Naive thymus-derived CD4-positive, alpha-beta T cell (primary cell): ENCODE measurements at regions not wholly inside any gene's neighbourhood (a gene's known extent, or its start where the extent isn't known, plus 50 kb on each side); places are given as distances from the start of the nearest gene placed in this dataset.

Source experiments
- ATAC-seq: fragments of 150-1000 bp; cut with Tn5 transposase; 2 replicates; pipeline ENCODE4 v1.10.0; 2021; ENCODE audit warnings: mild to moderate bottlenecking, moderate library complexity
- CTCF ChIA-PET: fragments of 350-600 bp; sonication (Branson Sonifier 250); formaldehyde crosslinking; loops from one replicate; lab custom pipeline; 2021; ENCODE audit warnings: antibody characterized with exemption; lab: Charles Lee
- POLR2A ChIA-PET: fragments of 350-600 bp; sonication (Branson Sonifier 250); formaldehyde crosslinking; loops from one replicate; lab custom pipeline; 2021; ENCODE audit warnings: antibody characterized with exemption, inconsistent platforms; lab: Charles Lee
- DNase-seq, 9 donors: peaks; one replicate each; pipeline versions ENCODE4 v3.0.0 to v3.0.0-alpha.2; 2020 to 2022; ENCODE audit warnings: mixed read lengths in 1 of 9
- H3K27ac ChIP-seq: one replicate; pipeline ENCODE4 v1.7.0; 2013; ENCODE audit warnings: mild to moderate bottlenecking, low read depth, low read length, moderate library complexity
- H3K27me3 ChIP-seq, 2 donors: one replicate each; pipeline ENCODE4 v1.7.0; 2013; ENCODE audit warnings: low read length in 2 of 2, mild to moderate bottlenecking in 2 of 2, moderate library complexity in 2 of 2; ENCODE audit not compliant: control insufficient read depth in 2 of 2, insufficient read depth in 2 of 2
- H3K36me3 ChIP-seq, 3 experiments: 1 replicate in 2 of 3; 2 replicates in 1 of 3; pipeline ENCODE4 v1.7.0; 2013; ENCODE audit warnings: low read length in 3 of 3, mild to moderate bottlenecking in 3 of 3, moderate library complexity in 1 of 3; ENCODE audit not compliant: insufficient read depth in 3 of 3, control insufficient read depth in 2 of 3
- H3K4me1 ChIP-seq, 2 donors: one replicate each; pipeline ENCODE4 v1.7.0; 2013; ENCODE audit warnings: low read length in 2 of 2, mild to moderate bottlenecking in 2 of 2, moderate library complexity in 1 of 2; ENCODE audit not compliant: control insufficient read depth in 2 of 2, insufficient read depth in 2 of 2
- H3K4me3 ChIP-seq: 2 replicates; pipeline ENCODE4 v1.7.0; 2013; ENCODE audit warnings: mild to moderate bottlenecking, low read length
- H3K9me3 ChIP-seq, 3 experiments: 1 replicate in 2 of 3; 2 replicates in 1 of 3; pipeline ENCODE4 v1.7.0; 2013; ENCODE audit warnings: low read length in 3 of 3; ENCODE audit not compliant: control insufficient read depth in 2 of 3
- H3K27ac Mint-ChIP-seq, 9 donors: one replicate each; pipeline ENCODE4 v1.8.0; 2020 to 2022; ENCODE audit warnings: mixed read lengths in 9 of 9, mild to moderate bottlenecking in 8 of 9, moderate library complexity in 5 of 9, inconsistent platforms in 2 of 9
- H3K27me3 Mint-ChIP-seq, 5 donors: one replicate each; pipeline ENCODE4 v1.8.0; 2021 to 2022; ENCODE audit warnings: mixed read lengths in 5 of 5, mild to moderate bottlenecking in 1 of 5
- H3K36me3 Mint-ChIP-seq, 5 donors: one replicate each; pipeline ENCODE4 v1.8.0; 2020 to 2022; ENCODE audit warnings: mixed read lengths in 5 of 5, mild to moderate bottlenecking in 3 of 5, inconsistent platforms in 1 of 5
- H3K4me1 Mint-ChIP-seq, 7 donors: one replicate each; pipeline ENCODE4 v1.8.0; 2020 to 2022; ENCODE audit warnings: mixed read lengths in 7 of 7, mild to moderate bottlenecking in 3 of 7, inconsistent platforms in 1 of 7
- H3K4me3 Mint-ChIP-seq, 10 donors: one replicate each; pipeline ENCODE4 v1.8.0; 2020 to 2022; ENCODE audit warnings: mild to moderate bottlenecking in 10 of 10, mixed read lengths in 10 of 10, moderate library complexity in 6 of 10, inconsistent platforms in 2 of 10
- H3K9me3 Mint-ChIP-seq, 11 donors: one replicate each; pipeline ENCODE4 v1.8.0; 2020 to 2022; ENCODE audit warnings: mixed read lengths in 11 of 11, mild to moderate bottlenecking in 4 of 11, inconsistent platforms in 1 of 11, moderate library complexity in 1 of 11
- intact Hi-C, 2 donors: fragments of 100-400 bp; cut with micrococcal nuclease; formaldehyde crosslinking; loops; one replicate each; pipeline ENCODE4 v1.15.1; 2023

DNA sequence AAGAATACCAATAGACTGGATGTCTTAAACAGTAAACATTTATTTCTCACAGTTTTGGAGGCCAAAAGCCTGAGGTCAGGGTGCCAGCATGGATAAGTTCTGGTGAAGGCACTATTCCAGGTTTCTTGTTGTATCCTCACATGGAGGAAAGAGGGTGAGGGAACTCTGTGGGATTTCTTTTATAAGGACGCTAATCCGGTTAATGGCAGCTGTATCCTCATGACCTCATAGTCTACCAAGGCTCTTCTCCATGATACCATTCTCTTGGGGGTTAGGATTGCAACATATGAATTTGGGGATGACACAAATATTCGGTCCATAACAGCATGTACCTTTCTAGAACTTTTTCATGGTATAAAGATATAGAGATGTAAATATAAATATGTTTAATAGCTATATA, 412.0 kb downstream of the LMO7 start:
- no peak for DNase-seq
- Mint-ChIP-seq H3K4me3 (no peak overlapping the region), H3K27me3 (peaks cover 0 to 33% (median 5%) of the 10 kb centered on the region in 5 donors), H3K9me3 (no peaks in the 10 kb centered on the region), H3K4me1 (no peaks in the 10 kb centered on the region), H3K27ac (no peak overlapping the region), H3K36me3 (no peaks in the 10 kb centered on the region)
- Histone ChIP-seq H3K27ac (no peak overlapping the region), H3K4me3 (no peak overlapping the region), H3K9me3 (no peaks in the 10 kb centered on the region), H3K27me3 (no peaks in the 10 kb centered on the region), H3K4me1 (no peaks in the 10 kb centered on the region), H3K36me3 (no peaks in the 10 kb centered on the region)
- POLR2A ChIA-PET, result no interaction called here
- ATAC-seq, result no peak
- CTCF ChIA-PET, result no interaction called here
- intact Hi-C loops, result no loop called here

DNA sequence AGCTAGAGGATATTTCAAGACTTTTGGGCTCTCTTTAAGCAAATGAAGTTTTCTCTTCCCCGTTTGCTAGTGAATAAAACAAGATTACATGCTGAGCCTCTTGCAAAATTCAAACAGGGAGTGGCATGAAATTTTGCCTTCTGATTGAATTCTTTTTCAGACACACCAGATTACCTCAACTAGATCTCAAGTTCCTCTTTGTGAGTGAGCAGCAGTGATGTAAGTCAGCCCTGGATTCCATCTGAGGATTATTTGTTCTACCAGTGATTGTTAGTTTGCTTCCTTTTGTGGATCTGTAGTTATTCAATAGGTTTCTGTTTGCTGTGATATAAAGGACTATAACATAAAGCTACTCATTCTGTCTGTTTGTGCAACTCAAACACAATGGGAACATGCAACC, 407.7 kb downstream of the LMO7 start:
- H3K36me3 ChIP-seq, result no peaks in the 10 kb centered on the region
- H3K27me3 Mint-ChIP-seq, result peaks cover 0 to 10% (median 0%) of the 10 kb centered on the region in 5 donors
- CTCF ChIA-PET, result no interaction called here
- H3K9me3 ChIP-seq, result no peaks in the 10 kb centered on the region
- no peak overlapping the region for H3K27ac Mint-ChIP-seq
- ATAC-seq (no peak), DNase-seq (no peak)
- H3K27ac ChIP-seq, result no peak overlapping the region
- H3K36me3 Mint-ChIP-seq, result no peaks in the 10 kb centered on the region
- no peaks in the 10 kb centered on the region for H3K27me3 ChIP-seq
- no peak overlapping the region for H3K4me3 ChIP-seq
- H3K4me1 Mint-ChIP-seq, result no peaks in the 10 kb centered on the region
- intact Hi-C loops, result no loop called here
- no peaks in the 10 kb centered on the region for H3K9me3 Mint-ChIP-seq
- POLR2A ChIA-PET, result no interaction called here
- no peak overlapping the region for H3K4me3 Mint-ChIP-seq
- H3K4me1 ChIP-seq, result no peaks in the 10 kb centered on the region

DNA sequence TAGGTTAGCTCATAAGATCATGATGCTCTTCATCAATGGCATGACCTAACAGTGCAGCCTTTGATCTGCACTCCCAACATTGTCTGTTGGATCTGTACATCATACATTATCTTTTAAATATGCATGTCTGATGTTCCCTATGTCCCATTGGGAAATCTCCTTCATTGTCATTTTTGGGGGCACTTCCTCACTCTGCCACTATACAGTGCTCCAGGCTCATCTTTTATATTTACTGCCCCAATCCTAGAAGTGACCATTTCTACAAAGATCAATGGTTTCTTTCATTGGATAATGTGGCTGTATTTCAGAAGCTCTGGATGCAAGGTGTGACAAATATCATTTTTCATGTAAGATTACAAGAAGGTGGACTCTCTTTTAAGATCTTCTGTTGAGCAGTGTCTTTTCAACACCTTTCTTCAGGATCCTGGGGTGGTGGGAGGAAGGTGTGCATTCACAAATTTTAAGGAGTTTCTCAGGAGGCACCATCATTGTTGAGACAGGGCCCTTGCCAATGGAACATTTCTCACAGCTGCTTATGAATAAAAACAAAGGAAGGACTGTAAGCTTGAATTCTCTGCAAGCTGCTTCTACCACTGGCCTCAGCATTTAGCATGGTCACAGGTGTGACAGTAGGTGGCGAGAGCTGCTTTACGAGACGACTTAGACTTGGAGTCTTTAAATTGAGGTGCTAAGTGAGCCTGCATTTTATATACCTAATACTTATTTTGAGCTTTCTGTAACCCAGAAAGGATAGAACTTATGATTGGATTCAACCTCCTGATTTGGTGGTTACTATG, 403.0 kb downstream of the LMO7 start:
- Mint-ChIP-seq H3K4me1 (no peaks in the 10 kb centered on the region), H3K27ac (no peak overlapping the region), H3K27me3 (peaks cover 0 to 18% (median 8%) of the 10 kb centered on the region in 5 donors), H3K36me3 (no peaks in the 10 kb centered on the region), H3K9me3 (no peaks in the 10 kb centered on the region), H3K4me3 (no peak overlapping the region)
- Histone ChIP-seq H3K4me1 (no peaks in the 10 kb centered on the region), H3K9me3 (no peaks in the 10 kb centered on the region), H3K27ac (no peak overlapping the region), H3K36me3 (no peaks in the 10 kb centered on the region), H3K4me3 (no peak overlapping the region), H3K27me3 (no peaks in the 10 kb centered on the region)
- ATAC-seq (no peak), DNase-seq (no peak)
- POLR2A ChIA-PET, result no interaction called here
- CTCF ChIA-PET, result no interaction called here
- intact Hi-C loops, result no loop called here

DNA sequence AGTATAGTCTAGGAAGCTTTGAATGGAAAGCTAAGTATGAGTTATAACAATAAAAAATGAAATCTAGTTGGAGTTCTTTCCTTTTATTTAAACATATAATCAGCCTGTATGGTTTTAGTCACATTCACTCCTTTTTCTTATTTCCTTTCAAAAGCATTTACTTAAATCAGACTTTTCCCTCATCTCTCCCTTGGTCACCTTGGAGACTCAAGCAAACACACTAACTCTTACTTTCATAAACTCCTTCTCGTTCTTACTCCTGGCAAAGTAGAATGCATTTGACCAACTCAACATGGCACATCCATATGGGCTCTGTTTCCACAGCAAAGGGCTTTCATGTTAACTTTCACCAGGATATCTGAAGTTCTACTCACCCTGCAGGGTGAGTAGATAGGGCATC, 400.0 kb downstream of the LMO7 start:
- no peaks in the 10 kb centered on the region for H3K4me1 Mint-ChIP-seq
- intact Hi-C loops, result no loop called here
- no peaks in the 10 kb centered on the region for H3K27me3 ChIP-seq

DNA sequence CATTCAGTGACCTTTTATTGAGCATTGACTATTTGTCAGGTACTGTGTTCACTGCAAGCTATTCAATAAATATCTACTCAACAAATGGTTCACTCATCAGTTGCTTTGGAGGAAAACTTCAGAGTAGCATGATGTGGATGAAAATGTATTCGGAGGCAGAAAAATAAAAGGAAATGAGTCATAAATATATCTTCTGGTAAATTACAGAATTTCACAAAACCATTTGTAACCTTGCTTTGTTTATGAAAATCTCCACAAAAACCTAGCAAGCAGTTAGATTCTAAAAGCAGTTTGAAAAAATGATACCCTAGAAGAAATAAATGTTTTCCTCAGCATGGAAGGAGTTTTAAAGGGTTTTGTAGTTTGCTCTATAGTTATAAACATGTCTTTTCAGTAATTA, 399.6 kb downstream of the LMO7 start:
- ATAC-seq (no peak), DNase-seq (no peak)
- no peaks in the 10 kb centered on the region for H3K4me1 Mint-ChIP-seq
- H3K4me3 ChIP-seq, result no peak overlapping the region
- H3K27me3 Mint-ChIP-seq, result peaks cover 3 to 36% (median 12%) of the 10 kb centered on the region in 5 donors
- H3K9me3 Mint-ChIP-seq, result peaks cover 0 to 3% (median 0%) of the 10 kb centered on the region in 11 donors
- no peaks in the 10 kb centered on the region for H3K4me1 ChIP-seq
- peaks cover 0 to 4% (median 0%) of the 10 kb centered on the region in 5 donors for H3K36me3 Mint-ChIP-seq
- H3K4me3 Mint-ChIP-seq, result no peak overlapping the region
- no peaks in the 10 kb centered on the region for H3K9me3 ChIP-seq
- no peaks in the 10 kb centered on the region for H3K36me3 ChIP-seq
- H3K27ac Mint-ChIP-seq, result no peak overlapping the region
- CTCF ChIA-PET, result no interaction called here
- no peak overlapping the region for H3K27ac ChIP-seq
- intact Hi-C loops, result no loop called here
- POLR2A ChIA-PET, result no interaction called here
- no peaks in the 10 kb centered on the region for H3K27me3 ChIP-seq

More for the DNA sequence above, 400.0 kb downstream of the LMO7 start:
- CTCF ChIA-PET, result no interaction called here
- POLR2A ChIA-PET, result no interaction called here
- Histone ChIP-seq H3K27ac (no peak overlapping the region), H3K4me3 (no peak overlapping the region), H3K36me3 (no peaks in the 10 kb centered on the region), H3K4me1 (no peaks in the 10 kb centered on the region), H3K9me3 (no peaks in the 10 kb centered on the region)
- H3K9me3 Mint-ChIP-seq, result peaks cover 0 to 3% (median 0%) of the 10 kb centered on the region in 11 donors
- DNase-seq (no peak), ATAC-seq (no peak)
- H3K27me3 Mint-ChIP-seq, result peaks cover 3 to 36% (median 12%) of the 10 kb centered on the region in 5 donors
- no peak overlapping the region for H3K27ac Mint-ChIP-seq
- no peak overlapping the region for H3K4me3 Mint-ChIP-seq
- peaks cover 0 to 4% (median 0%) of the 10 kb centered on the region in 5 donors for H3K36me3 Mint-ChIP-seq

DNA sequence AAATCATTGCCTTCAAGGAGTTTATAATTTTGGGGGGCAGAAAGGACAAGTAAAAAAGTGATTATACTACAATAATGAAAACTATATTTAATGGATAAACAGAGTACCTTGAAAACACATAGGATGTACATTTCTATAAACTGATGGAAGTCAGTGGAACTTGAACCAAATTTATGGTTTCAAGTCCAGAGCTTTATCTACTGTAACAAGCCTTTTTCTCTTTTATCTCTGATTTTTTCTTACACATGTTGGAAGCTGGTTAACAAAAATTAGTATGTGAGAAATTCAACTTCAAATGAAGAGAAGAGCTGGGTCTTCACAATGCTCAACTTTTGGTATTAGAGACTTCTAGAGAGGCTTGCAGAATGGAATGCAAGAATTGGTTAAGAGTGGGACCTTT, 393.6 kb downstream of the LMO7 start:
- DNase-seq, result no peak
- Histone ChIP-seq H3K36me3 (no peaks in the 10 kb centered on the region), H3K27ac (no peak overlapping the region), H3K9me3 (no peaks in the 10 kb centered on the region), H3K4me3 (no peak overlapping the region), H3K27me3 (no peaks in the 10 kb centered on the region), H3K4me1 (no peaks in the 10 kb centered on the region)
- no peaks in the 10 kb centered on the region for H3K4me1 Mint-ChIP-seq
- no peak for ATAC-seq
- peaks cover 0 to 3% (median 0%) of the 10 kb centered on the region in 11 donors for H3K9me3 Mint-ChIP-seq
- H3K27me3 Mint-ChIP-seq, result peaks cover 6 to 42% (median 24%) of the 10 kb centered on the region in 5 donors
- H3K4me3 Mint-ChIP-seq, result no peak overlapping the region
- ChIA-PET CTCF (no interaction called here), POLR2A (no interaction called here)
- H3K36me3 Mint-ChIP-seq, result peaks cover 0 to 4% (median 0%) of the 10 kb centered on the region in 5 donors
- intact Hi-C loops, result no loop called here
- no peak overlapping the region for H3K27ac Mint-ChIP-seq

DNA sequence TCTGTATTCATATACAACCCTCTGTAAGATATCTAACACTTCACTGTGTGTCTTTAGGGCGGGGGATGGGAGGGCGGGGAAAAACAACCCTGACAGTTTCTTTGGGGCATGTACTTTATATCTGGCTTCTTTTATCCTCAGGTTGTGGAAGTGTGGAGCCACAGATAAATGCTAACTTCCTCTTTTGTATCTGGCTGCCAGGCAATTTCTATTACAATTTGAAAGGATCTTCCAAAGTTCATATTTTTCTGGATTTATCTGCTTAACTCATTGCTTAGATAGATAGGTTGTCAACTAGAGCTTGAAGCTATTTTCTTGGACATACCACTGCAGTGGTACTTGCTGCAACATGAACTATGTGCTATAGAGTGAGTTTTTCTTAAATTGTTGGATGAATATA, 393.0 kb downstream of the LMO7 start:
- no peak for ATAC-seq
- no peak overlapping the region for H3K27ac ChIP-seq
- peaks cover 6 to 37% (median 24%) of the 10 kb centered on the region in 5 donors for H3K27me3 Mint-ChIP-seq

More for the DNA sequence above, 393.0 kb downstream of the LMO7 start:
- intact Hi-C loops, result no loop called here
- Mint-ChIP-seq H3K27ac (no peak overlapping the region), H3K4me1 (no peaks in the 10 kb centered on the region), H3K9me3 (peaks cover 0 to 3% (median 0%) of the 10 kb centered on the region in 11 donors), H3K4me3 (no peak overlapping the region), H3K36me3 (peaks cover 0 to 4% (median 0%) of the 10 kb centered on the region in 5 donors)
- Histone ChIP-seq H3K9me3 (no peaks in the 10 kb centered on the region), H3K36me3 (no peaks in the 10 kb centered on the region), H3K4me1 (no peaks in the 10 kb centered on the region), H3K27me3 (no peaks in the 10 kb centered on the region), H3K4me3 (no peak overlapping the region)
- ChIA-PET CTCF (no interaction called here), POLR2A (no interaction called here)
- no peak for DNase-seq
